GM19025 (cell line): ENCODE measurements at regions not wholly inside any gene's neighbourhood (a gene's known extent, or its start where the extent isn't known, plus 50 kb on each side); places are given as distances from the start of the nearest gene placed in this dataset.

ENCODE experiments used
- ATAC-seq: cut with Tn5 transposase; IDR thresholded peaks from one replicate; pipeline ENCODE4 v1.9.1; 2021; ENCODE audit warnings: mild to moderate bottlenecking, low read depth, moderate library complexity; ENCODE audit not compliant: unreplicated experiment

DNA sequence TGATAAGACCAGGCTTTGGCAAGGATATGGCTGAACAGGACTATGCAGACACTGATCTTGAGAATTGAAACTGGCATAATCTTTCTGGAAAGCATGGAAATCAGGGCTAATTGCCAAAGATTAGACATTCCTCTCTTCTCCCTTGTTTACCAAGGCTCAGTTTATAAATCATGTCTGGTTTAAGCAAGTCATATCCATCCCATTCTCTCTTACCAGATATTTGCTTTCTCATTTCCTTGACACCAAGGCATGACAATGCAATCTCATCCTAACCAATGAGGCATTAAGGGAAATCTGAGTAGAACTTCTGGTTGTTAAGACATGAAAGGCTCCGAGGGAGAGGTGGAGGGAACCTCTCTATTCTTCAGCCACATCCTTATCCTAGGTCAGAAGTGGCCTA is 110.3 kb upstream of the CEP85L start:
- ATAC-seq = no peak

DNA sequence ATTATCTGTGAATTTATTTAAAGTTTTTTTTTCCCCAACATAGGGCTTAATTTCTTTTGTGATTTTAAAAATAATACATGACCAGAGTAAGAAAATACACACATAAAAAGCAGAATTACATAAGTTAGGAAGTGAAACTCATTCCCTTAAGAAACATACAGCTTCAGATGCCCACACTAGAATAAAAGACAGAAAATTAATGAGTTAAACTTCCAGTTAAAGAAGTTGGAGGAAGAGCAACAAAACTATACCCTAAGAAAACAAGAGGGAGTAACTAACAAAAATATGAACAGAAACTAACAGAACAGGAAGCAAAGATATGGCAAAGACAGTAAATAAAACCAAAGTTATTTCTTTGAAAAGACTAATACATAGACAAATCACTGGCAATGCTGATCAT is 107.6 kb upstream of the CEP85L start:
- ATAC-seq = no peak

DNA sequence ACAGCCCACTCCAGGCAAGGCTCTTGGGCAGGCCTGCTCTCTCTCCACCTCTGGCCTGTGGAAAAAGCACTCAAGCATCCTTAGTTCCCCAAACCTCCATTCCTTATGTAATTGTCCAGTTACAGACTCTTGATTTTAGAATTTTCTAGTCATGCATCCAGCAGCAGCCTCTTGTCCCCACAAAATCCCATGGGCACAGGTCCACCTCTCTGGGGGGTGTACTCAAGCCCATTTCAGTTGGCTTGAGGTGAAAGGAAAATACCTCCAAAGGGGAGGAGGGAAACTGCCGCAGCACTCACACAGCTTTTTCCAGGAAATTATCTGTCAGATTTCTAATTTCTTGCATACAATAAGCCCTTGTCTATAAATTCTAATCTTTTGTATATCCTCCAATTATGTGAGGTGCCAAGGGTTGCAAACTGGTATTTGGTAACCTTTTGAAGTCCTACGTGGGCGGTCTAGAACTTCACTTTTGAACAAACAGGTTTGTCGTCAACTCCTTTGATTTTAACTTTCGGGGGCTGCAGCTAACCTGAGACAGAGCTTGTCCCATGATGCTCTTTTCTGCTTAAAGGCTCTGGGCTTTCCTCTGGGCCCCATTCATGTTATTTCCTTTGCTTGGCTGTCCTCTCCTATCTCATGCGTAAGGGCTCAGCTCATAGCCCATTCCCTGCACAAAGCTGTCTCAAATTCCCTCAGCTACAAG is 104.7 kb upstream of the CEP85L start:
- no peak for ATAC-seq

DNA sequence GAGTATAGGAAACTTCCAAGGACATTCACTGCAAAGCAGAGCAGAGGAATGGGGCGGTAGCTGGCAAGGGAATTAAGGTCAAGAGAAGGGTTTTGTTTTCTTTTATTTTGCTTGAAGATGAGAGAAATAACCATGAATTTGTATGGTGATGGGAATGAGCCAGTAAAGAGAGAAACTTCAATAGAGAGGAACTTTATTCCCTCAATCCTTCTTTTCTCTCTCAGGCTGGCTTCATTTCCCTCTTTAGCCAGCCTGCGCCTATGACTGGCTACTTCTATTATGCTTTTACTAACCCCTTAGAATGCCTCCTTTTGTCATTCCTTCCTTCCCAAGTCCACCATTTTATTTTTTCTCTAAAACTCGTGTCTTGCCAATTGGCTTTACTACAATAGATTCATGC is 101.4 kb upstream of the CEP85L start:
- ATAC-seq = no peak

DNA sequence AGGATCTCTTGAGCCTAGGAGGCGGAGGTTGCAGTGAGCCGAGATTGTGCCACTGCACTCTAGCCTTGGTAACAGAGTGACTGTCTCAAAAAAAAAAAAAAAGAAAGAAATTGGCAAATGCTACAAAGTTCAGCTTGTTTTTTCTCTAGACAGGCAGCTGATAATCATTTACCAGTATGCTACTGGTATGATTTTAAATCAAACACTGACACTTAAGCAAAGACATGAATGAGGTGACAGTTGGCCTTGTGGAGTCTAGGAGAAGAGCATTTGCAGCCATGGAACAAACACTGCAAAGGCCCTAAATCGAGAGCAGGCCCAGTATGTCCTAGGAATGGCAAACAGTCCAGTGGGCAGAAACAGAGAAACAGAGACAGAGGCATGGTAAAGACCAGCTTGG is 99.7 kb upstream of the CEP85L start:
- ATAC-seq = no peak

DNA sequence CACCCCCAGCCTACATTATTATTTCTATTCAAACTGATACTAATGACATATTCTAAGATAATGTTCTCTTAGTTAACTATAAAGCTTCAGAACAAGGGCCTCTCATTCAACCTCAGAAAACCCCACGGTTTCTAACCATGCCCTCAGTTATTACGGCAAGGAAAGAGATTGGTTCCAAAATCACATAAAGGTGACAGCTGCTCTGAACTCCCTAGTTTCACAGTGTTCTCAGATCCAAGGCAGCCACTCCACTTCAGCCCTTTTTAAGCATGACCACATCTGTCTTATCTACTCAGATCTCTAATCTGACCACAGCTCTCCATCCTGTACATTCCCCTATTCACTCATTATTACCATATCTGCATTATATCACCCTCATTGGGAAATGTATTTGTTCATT is 98.8 kb upstream of the CEP85L start:
- ATAC-seq = no peak

DNA sequence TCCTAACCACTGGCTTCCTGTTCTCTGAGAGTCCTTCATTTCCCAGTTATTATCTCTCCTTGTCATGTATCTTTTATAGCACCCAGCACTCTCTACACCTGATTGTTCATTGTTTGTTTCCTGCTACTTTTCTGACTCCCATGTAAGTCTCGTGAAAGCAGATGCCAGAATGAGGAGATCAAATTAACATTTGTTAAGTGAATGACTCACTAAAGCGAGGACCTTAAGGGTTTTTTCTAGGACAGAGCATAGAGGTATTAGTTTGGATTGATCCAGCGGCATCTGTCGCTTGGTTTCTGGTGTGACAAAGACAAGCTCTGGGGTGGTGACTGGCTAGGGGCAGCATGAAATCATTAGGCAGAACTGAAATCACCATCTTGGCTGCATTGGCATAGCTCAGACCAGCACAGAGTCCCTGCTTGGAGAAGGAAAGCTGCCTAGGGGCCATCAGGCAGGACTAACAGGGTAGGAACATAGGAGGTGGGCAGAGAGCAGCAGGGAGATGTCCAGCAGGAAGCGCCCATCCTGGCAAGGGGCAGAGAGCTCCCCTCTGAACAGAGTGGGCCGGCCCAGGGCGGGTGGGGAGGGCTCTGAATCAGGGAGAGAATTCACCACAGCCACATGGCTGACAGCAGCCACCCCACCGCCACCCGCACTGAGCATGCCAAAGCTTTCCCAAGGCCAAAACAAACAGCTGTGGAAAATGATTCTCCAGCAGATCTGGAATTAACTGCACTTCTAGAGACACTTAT is 97.1 kb upstream of the CEP85L start:
- ATAC-seq = no peak

DNA sequence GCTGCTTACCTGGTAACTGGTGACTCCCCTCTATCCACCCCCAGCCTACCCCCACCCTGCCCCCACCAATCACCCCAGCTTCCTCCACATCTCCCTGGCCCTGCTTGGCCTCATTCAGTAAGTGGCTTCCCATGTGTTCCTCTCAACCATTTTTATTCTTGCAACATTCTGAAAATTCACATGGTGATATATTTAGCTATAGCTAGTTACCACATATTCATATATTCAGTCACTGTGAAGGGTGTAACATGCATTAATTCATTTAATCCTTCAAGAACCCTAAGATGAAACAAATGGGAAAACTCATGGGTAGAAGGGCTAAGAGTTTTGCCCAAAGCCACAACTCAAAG is 95.4 kb upstream of the CEP85L start:
- no peak for ATAC-seq

DNA sequence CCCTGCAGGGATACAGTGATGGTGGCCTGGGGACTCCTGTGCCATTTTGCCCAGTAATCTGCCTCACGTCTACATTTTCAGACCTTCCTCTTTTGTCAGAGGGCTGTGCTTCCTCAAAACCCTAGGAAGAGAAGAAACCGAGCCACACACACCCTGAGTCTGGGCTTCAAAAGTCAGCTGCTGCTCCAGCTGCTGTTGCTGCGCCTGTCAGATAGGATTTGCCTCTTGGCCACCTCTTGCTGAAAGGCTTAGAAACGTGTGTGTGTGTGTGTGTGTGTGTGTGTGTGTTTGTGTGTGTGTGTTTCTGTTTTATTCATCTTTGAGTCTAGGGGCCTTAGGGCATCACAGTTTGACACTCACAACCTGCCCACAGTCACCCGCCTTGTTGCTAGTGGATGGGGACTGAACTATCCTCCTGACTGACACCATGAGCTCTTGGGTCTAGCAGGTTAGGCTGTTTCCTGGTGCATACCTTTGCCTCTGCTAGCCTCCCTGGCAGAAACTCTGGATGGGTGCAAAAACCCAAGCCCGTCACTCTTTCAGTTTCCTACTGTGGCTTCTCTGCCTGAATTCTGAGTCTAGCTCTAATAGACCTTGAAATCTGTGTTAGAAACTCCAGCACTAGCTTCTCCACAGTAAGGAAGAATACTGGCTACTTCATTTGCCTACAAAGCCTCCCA is 94.9 kb upstream of the CEP85L start:
- no peak for ATAC-seq

DNA sequence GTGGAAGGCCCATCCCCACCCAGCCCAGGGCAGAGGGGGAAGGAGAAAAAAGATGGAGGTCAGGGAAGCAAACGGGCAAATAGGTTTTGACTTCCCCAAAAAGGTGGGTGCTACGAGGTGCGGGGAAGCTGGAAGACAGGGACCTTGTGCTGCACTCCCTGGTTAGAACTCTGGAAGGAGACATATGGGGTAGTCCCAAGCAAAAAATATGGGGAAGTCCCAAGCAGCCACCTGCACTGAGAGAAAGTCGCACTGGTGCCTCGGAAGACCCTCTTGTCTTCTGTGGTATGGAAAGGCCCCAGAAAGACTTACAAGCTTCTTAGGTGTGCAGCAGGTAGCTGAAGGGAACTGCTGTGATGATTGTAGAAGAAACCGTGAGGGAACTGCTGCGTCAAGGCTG is 93.8 kb upstream of the CEP85L start:
- no peak for ATAC-seq

DNA sequence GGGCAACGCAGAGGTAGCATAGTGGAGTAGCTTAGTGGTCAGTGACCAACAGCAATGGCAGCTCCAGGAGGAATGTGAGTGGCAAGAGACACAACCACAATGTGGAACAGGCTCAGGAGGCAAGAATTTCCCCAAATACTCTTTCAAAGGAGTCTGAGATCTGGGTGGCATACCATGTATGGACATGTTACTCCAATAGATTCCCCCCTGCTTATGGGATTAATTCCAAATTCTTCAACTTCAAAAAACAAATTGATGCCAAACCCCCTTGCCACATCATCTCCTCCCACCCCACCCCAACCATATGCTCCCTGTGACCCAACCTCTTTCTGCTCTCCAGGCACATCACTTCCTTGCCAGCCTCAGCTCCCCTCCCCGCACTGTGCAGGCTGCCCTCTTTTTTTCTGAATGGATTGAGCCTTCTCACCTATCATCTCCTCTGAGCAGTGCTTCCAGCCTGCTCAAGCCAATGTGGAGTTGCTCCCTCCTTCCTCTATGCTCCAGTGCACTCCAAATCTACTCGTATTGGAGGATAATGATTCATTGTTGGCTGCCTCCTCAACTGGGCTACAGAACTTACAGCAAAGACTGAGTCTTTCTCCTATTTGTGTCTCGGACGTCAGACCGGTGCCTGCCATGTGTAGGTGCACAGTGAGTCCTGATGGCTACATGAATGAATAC is 93.0 kb upstream of the CEP85L start:
- ATAC-seq = no peak

DNA sequence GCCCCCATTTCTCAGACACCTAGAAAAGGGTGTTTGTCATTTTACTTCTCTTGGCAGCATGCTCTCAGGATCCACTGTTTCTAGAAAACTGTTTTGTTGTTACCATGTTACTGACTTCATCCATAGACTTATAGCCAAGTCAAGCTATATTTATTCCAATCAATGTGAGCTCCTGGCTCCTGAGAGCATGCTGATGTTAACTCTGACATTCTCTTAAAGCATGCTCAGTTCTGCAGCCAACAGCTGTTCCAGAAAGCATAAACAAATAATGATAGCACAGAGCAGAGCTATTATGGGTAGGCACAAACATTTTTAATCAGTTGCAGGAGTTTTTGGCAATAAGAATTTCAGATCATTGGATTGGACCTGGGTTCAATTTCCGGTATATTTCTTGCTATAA is 92.4 kb upstream of the CEP85L start:
- no peak for ATAC-seq

DNA sequence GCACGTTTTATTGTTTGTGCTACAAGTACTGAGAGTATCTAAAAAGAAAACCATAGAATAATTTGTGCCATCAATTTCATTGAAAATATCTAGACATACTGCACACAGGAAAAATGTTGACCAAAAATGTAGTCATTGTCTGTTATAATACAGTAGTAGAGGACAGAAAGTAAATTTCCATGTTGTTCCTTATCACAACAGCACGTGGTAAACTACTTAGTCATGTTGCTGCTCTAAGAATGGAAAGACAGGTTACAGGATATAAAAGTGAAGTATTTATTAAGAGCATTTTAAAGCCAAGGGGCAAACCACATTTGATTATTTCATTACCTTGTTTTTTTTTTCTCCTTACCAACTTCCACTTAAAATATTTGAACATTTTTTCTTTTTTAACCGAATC is 89.0 kb upstream of the CEP85L start:
- no peak for ATAC-seq

DNA sequence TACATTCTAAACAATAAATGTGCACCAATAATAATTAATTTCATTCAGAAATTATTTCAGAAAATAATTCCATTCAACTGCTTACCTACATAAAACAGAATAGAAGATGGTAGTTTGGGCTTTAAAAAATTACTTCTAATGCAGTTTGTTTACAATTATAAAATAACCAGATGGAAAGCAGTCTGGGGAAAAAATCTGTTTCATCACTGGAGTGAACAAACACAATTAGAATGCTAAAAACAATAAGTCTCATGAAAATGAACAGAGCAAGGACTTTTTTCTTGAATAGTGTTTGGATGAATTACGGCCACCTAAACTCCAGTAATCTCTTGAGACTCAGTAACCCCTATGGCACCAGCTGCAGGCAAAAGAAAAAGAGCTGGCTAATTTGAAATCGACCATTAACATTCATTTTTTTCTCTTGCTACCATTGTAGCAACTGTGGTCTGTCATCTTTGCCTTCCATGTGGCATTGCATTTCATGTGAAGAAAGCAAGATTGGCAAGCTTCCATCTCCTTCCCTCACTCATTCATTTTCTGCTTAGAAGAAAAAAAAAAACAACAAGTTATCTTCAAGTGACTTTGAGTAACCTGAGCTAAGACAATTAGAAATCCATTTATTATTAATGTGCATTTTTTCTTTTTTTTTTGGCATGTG is 88.4 kb upstream of the CEP85L start:
- no peak for ATAC-seq

DNA sequence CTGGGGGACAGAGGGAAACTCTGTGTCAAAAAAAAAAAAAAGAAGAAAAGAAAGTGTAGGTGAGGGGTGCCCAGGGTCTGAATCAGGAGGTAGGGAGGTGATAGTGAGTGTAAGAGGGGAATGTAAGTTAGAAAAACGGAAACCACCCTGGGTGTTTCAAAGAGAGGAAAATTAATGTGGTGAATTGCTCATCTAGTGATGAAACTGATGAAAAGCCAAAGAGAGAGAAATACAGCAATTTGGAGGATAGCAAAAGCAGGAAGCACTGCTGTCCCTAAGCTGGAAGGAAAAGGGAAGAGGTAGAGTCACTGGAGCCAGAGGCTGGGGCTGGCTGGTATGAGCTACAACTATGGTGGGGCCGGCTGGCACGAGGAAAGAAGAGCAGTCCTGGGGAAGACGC is 85.0 kb upstream of the CEP85L start:
- ATAC-seq = no peak

DNA sequence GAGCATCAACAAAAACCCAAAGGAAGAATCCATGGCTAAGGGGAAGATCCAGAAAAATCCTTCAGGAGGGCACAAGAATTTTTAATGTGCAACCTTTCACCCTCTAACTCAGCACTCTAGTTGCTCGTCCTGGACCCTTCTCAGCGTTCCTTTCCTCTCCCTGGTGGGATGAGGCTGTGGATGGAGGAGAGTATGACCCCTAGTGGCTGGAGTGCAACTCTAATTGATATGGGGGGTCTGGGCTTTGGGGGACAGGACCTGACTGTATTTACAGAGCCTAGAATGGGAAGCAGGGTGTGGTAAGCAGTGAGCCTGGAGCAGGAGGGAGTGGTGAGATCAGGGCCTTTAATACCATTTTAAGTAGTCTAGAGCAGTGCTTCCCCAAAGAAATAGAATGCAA is 83.9 kb upstream of the CEP85L start:
- ATAC-seq = no peak

DNA sequence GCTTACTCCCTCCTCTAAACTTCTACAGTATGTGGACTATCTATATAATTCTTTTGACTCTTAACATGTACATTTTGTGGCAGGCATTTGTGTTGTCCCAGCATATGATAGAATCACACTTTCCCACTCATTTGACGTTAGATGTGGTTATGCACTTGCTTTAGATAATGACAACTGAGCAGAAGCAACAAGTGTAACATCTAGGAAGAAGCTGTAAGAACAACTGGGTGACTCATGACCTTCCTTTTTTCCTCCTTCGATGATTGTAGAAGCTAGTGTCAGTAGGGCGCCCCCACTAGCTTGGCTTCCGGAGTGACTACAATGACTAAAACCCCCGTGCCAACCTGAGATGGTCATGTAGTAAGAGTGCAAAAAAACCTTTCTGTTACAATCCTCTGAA is 74.6 kb upstream of the CEP85L start:
- ATAC-seq = no peak

DNA sequence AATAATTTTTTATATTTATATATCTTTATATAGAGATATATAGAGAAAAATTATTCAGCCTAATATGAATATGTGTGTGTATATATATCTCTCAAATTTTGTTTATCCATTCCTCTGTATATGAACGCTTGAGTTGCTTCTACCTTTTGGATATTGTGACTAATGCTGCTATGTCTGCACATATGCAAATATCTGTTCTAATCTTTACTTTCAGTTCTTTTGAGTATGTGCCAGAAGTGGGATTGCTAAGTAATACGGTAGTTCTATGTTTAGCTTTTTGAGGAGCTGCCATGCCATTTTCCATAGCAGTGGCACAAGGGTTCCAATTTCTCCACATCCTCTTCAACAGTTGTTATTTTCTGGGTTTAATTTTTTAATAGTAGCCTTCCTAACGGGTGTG is 72.8 kb upstream of the CEP85L start:
- peak; percentile 78 for ATAC-seq

DNA sequence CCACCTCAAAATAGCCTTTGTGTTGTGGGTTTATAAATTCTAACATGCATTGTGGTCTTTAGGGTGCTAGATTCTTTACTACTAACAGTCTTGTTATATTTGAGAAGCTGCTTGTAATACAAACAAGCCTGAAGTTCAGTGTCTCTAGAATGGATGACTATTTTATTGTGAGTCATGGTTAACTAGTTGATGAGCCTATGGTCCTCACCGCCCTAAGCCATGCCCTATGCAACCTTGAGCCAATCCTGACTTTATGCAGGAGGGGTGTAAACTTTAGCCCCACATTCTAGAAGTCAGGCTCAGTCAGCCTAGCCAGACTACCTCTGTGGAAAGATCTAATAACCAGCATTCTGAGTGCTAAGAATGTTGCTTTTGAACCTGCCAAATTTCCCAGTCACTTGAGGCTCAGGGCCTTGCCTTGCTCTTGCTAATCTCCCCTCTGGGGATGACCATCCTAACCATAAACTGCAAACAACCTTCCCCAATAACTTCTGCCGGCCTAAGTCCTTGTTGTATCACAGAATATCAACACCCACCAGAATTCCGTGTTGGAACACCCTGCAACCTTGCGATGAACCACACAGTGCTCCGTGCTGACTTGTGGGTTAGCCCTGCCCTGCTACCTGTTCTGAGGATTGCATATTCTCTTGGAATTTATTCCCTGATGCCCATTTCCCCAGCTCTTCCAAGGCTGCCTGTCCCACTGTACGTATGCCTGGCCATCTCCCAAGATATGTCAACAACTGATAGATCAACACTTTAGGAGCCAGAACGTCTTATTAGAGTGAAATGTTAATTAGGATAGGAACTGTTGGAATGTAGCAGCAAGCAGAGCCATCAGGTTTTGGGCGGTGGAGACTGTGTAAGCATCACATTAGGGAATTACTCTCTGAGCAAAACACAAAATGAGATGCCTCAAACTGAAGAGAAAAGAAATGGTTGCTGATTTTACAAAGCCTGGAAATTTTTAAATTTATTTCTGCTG is 71.7 kb upstream of the CEP85L start:
- no peak for ATAC-seq

DNA sequence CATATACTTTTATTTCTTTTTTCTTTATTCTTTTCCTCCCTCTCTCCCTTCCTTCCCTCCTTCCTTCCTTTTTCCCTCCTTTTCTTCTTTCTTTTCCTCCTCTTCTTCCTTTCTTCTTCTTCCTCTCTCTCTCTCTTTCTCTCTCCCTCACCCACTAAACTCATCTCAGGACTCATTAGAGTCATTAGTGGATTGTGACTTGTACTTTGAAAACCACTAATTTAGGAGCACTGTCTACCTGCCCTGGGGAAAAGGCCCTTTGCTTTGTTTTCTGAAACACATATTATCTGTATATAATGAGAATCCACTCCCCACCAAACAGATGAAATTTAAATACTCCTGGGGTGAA is 68.7 kb upstream of the CEP85L start:
- ATAC-seq = no peak
